ENCODE measurements at regions not wholly inside any gene's neighbourhood (a gene's known extent, or its start where the extent isn't known, plus 50 kb on each side); places are given as distances from the start of the nearest gene placed in this dataset.

GRCh38 chr2:65915273-65915672 lies 482.9 kb upstream of the SPRED2 start:
- no peak for TF ChIP-seq CTCF (IDR thresholded peaks at IDR 0.05)
- no peak for TF ChIP-seq POLR2A (IDR thresholded peaks at IDR 0.05)
